ENCODE measurements at regions not wholly inside any gene's neighbourhood (a gene's known extent, or its start where the extent isn't known, plus 50 kb on each side); places are given as distances from the start of the nearest gene placed in this dataset.

DNA sequence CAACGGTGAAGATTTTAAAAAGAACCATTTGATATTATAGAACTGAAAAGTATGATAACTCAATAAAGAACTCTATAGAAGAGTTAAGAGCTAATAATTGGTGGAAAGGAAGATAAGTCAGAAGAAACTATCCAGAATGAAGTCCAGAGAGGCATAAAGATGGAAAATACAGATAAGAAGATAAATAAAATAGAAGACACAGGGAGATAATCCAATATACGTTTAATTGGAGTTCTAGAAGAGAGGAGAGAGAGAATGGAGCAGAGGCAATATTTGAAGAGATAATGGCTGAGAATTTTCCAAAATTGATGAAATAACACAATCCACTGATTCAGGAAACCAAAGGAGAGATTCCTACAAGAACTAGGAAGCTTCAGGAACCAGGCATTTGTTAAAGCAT is 49.8 kb upstream of the EPHB3 start:
- no peak for DNase-seq (ENCODE audit: extremely low read depth, low read depth)
- TF ChIP-seq, protein P1, sequence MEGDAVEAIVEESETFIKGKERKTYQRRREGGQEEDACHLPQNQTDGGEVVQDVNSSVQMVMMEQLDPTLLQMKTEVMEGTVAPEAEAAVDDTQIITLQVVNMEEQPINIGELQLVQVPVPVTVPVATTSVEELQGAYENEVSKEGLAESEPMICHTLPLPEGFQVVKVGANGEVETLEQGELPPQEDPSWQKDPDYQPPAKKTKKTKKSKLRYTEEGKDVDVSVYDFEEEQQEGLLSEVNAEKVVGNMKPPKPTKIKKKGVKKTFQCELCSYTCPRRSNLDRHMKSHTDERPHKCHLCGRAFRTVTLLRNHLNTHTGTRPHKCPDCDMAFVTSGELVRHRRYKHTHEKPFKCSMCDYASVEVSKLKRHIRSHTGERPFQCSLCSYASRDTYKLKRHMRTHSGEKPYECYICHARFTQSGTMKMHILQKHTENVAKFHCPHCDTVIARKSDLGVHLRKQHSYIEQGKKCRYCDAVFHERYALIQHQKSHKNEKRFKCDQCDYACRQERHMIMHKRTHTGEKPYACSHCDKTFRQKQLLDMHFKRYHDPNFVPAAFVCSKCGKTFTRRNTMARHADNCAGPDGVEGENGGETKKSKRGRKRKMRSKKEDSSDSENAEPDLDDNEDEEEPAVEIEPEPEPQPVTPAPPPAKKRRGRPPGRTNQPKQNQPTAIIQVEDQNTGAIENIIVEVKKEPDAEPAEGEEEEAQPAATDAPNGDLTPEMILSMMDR (IDR thresholded peaks at IDR 0.05; ENCODE audit: low read depth, low read length) = no peak
